MM.1S (cell line): ENCODE measurements at regions not wholly inside any gene's neighbourhood (a gene's known extent, or its start where the extent isn't known, plus 50 kb on each side); places are given as distances from the start of the nearest gene placed in this dataset.

Experiments
- DNase-seq: peaks from one replicate; pipeline ENCODE4 v3.0.0-alpha.2; 2015
- H2AFZ ChIP-seq: fragments of 300-600 bp; sonication (generic); 2 replicates; pipeline ENCODE4 v1.6.0; 2016; ENCODE audit warnings: antibody characterized with exemption, low read length
- H3F3A ChIP-seq: fragments of 300-600 bp; sonication (generic); 2 replicates; pipeline ENCODE4 v1.6.1; 2016; ENCODE audit warnings: mild to moderate bottlenecking, antibody characterized with exemption, low read length, moderate library complexity, mixed read lengths; ENCODE audit not compliant: insufficient read depth
- H3K27ac ChIP-seq: fragments of 300-600 bp; sonication (generic); 2 replicates; pipeline ENCODE4 v1.5.1; 2016; ENCODE audit warnings: mild to moderate bottlenecking, low read length
- H3K27me3 ChIP-seq: fragments of 300-600 bp; sonication (generic); replicated peaks from 2 replicates; pipeline ENCODE4 v1.6.0; 2016; ENCODE audit warnings: low read length; ENCODE audit not compliant: insufficient read depth
- H3K36me3 ChIP-seq: fragments of 300-600 bp; sonication (generic); replicated peaks from 2 replicates; pipeline ENCODE4 v1.6.1; 2016; ENCODE audit warnings: mild to moderate bottlenecking, low read length, mixed read lengths; ENCODE audit not compliant: insufficient read depth
- H3K4me1 ChIP-seq: fragments of 300-600 bp; sonication (generic); 2 replicates; pipeline ENCODE4 v1.6.1; 2016; ENCODE audit warnings: low read length, mixed read lengths
- H3K4me2 ChIP-seq: fragments of 300-600 bp; sonication (generic); 2 replicates; pipeline ENCODE4 v1.6.0; 2016; ENCODE audit warnings: low read depth, low read length
- H3K4me3 ChIP-seq: fragments of 300-600 bp; sonication (generic); 2 replicates; pipeline ENCODE4 v1.5.1; 2016; ENCODE audit warnings: low read length, mixed read lengths
- H3K79me2 ChIP-seq: fragments of 300-600 bp; sonication (generic); 2 replicates; pipeline ENCODE4 v1.6.1; 2016; ENCODE audit warnings: mixed run types, low read length, mixed read lengths
- H3K9ac ChIP-seq: fragments of 300-600 bp; sonication (generic); 2 replicates; pipeline ENCODE4 v1.6.1; 2016; ENCODE audit warnings: low read length, mixed read lengths
- H3K9me2 ChIP-seq: fragments of 300-600 bp; sonication (generic); replicated peaks from 2 replicates; pipeline ENCODE4 v1.6.1; 2016; ENCODE audit warnings: mild to moderate bottlenecking, low read length, mixed read lengths; ENCODE audit not compliant: insufficient read depth
- H3K9me3 ChIP-seq: fragments of 300-600 bp; sonication (generic); replicated peaks from 2 replicates; pipeline ENCODE4 v1.6.1; 2016; ENCODE audit warnings: mild to moderate bottlenecking, low read length, mixed read lengths; ENCODE audit not compliant: insufficient read depth
- H4K20me1 ChIP-seq: fragments of 300-600 bp; sonication (generic); 2 replicates; pipeline ENCODE4 v1.6.1; 2016; ENCODE audit warnings: mild to moderate bottlenecking, low read length, moderate library complexity, mixed read lengths; ENCODE audit not compliant: insufficient read depth
- CTCF ChIP-seq: fragments of 300-600 bp; sonication (generic); IDR thresholded peaks from 2 replicates; pipeline ENCODE4 v1.5.1; 2016; ENCODE audit warnings: antibody characterized with exemption, low read length, mixed read lengths
- EZH2 ChIP-seq: fragments of 300-600 bp; sonication (generic); optimal IDR thresholded peaks from 2 replicates; pipeline ENCODE3; 2017; ENCODE audit warnings: low read depth, mild to moderate bottlenecking, antibody characterized with exemption, low read length, mixed read lengths
- EZH2phosphoT487 ChIP-seq: fragments of 300-600 bp; sonication (generic); IDR thresholded peaks from 2 replicates; pipeline ENCODE4 v1.6.1; 2018; ENCODE audit warnings: antibody characterized with exemption, low read length

GRCh38 chr11:98027652-98028051 lies 993.1 kb upstream of the CNTN5 start:
- Histone ChIP-seq H3K36me3 (no peaks in the 10 kb centered on the region), H3K27me3 (no peaks in the 10 kb centered on the region), H3F3A (no peaks in the 10 kb centered on the region), H3K9me2 (no peaks in the 10 kb centered on the region), H3K9me3 (no peaks in the 10 kb centered on the region), H3K4me3 (no peak overlapping the region), H3K9ac (no peak overlapping the region), H2AFZ (no peak overlapping the region), H4K20me1 (no peaks in the 10 kb centered on the region), H3K27ac (no peak overlapping the region), H3K4me2 (no peak overlapping the region), H3K4me1 (no peaks in the 10 kb centered on the region), H3K79me2 (no peaks in the 10 kb centered on the region)
- TF ChIP-seq EZH2phosphoT487: no peak
- no peak for TF ChIP-seq EZH2
- TF ChIP-seq CTCF: no peak
- no peak for DNase-seq

- no peak overlapping the region for H2AFZ ChIP-seq
- H3K9me2 ChIP-seq: no peaks in the 10 kb centered on the region
- H3K4me2 ChIP-seq: no peak overlapping the region
- no peaks in the 10 kb centered on the region for H3K4me1 ChIP-seq
- no peaks in the 10 kb centered on the region for H3K79me2 ChIP-seq
- H3F3A ChIP-seq: no peaks in the 10 kb centered on the region
- no peak overlapping the region for H3K27ac ChIP-seq
- H4K20me1 ChIP-seq: no peaks in the 10 kb centered on the region
- H3K9ac ChIP-seq: no peak overlapping the region
- H3K4me3 ChIP-seq: no peak overlapping the region
- DNase-seq: no peak
- TF ChIP-seq EZH2: no peak
- TF ChIP-seq EZH2phosphoT487: no peak
- no peak for TF ChIP-seq CTCF
- no peaks in the 10 kb centered on the region for H3K27me3 ChIP-seq
- no peaks in the 10 kb centered on the region for H3K36me3 ChIP-seq
- H3K9me3 ChIP-seq: no peaks in the 10 kb centered on the region
Observed at GRCh38 chr11:98029832-98030231, 990.9 kb upstream of the CNTN5 start.

GRCh38 chr11:98036810-98037209 lies 983.9 kb upstream of the CNTN5 start:
- H3K27ac ChIP-seq: no peak overlapping the region
- no peaks in the 10 kb centered on the region for H3F3A ChIP-seq
- H3K9me3 ChIP-seq: no peaks in the 10 kb centered on the region
- no peaks in the 10 kb centered on the region for H3K27me3 ChIP-seq
- H3K4me2 ChIP-seq: no peak overlapping the region
- H3K4me1 ChIP-seq: no peaks in the 10 kb centered on the region
- H2AFZ ChIP-seq: no peak overlapping the region
- no peaks in the 10 kb centered on the region for H4K20me1 ChIP-seq
- TF ChIP-seq EZH2phosphoT487 (no peak), CTCF (no peak), EZH2 (no peak)
- no peaks in the 10 kb centered on the region for H3K36me3 ChIP-seq
- H3K4me3 ChIP-seq: no peak overlapping the region
- H3K79me2 ChIP-seq: no peaks in the 10 kb centered on the region
- no peak for DNase-seq
- no peak overlapping the region for H3K9ac ChIP-seq
- H3K9me2 ChIP-seq: no peaks in the 10 kb centered on the region
